Activated CD8-positive, alpha-beta memory T cell treated with anti-CD3 and anti-CD28 coated beads, Interleukin-2, amount 50 U/mL, for 48 hours (primary cell): ENCODE measurements at regions not wholly inside any gene's neighbourhood (a gene's known extent, or its start where the extent isn't known, plus 50 kb on each side); places are given as distances from the start of the nearest gene placed in this dataset.

ENCODE experiments used
- DNase-seq: peaks from one replicate; pipeline ENCODE4 v3.0.0-alpha.2; 2020

DNA sequence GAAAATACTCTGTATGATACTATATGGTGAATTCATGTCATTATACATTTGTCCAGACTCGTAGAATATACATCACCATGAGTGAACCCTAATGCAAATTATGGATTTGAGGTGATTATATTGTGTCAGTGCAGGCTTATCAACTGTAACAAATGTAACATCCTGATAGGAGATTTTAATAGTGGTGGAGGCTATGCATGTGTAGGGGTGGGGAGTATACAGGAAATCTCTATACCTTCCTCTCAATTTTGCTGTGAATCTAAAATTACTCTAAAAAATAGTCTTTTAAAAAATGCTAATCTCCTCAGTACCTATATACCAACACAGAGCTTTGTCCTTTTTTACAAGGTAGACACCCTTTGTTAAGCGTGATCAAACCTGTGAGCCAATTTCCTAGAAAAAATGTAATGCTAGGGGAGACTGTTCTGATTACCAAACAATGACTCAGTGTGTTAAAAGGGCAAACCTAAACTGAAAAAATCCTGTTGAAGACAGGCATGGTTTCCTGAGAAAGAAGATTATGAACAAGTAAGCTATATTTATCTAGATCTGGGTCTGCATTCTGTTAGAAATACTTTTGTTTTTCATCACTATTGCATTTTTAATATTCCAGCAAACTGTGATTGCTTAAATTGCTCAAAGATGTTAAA lies 170.9 kb downstream of the DUSP6 start:
- no peak for DNase-seq

DNA sequence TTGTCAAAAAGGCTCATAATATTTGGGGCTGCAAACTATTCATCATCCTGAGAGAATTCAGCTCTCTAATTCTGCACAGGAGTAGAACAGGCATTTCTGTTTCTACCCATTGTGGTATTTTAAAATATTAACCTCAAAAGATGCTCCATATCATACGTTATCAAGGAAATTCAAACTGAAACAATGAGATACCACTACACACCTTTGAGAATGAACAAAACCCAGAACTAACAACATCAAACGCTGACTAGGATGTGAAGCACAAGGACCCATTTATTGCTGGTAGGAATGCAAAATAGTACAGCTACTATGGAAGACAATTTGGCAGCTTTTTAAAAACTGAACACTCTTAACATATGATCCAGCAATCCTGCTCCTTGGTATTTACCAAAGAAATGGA lies 171.8 kb downstream of the DUSP6 start:
- DNase-seq: no peak

DNA sequence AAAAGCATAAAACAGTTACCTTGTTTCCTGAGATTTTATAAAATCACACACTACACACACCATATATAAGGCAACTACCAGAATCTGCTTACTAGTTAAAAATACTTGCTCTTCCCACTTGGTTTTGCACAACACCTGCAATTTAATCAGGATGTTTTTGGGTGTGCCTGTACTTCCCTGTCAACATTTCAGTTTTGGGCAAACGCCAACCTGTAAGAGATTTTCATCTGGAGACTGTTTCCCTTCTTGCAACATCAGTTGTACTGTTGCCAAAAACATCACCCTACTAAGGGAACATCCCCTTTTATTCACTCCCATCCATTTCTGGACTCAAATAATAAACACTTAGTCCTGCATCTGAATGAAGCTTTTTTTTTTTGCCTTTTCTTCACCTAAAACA lies 172.3 kb downstream of the DUSP6 start:
- no peak for DNase-seq

DNA sequence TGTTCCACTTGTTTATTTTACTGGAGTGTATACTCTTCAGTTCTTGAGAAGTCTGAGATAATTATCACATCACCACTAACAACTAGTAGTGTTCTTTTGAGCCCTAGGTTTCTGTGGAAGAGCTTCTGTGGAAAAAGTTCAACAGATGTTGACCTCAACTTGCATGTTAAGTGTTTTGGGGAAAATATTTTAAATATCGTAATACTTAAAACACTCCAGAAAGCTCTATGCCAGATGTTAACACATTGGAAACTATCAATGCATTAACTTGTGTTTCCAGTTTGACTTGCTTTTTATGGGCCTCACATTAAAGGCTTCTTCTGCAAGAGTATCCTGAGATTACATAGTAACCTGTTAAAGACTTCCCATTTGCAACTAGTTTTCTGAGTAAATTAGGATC lies 173.1 kb downstream of the DUSP6 start:
- DNase-seq: no peak

DNA sequence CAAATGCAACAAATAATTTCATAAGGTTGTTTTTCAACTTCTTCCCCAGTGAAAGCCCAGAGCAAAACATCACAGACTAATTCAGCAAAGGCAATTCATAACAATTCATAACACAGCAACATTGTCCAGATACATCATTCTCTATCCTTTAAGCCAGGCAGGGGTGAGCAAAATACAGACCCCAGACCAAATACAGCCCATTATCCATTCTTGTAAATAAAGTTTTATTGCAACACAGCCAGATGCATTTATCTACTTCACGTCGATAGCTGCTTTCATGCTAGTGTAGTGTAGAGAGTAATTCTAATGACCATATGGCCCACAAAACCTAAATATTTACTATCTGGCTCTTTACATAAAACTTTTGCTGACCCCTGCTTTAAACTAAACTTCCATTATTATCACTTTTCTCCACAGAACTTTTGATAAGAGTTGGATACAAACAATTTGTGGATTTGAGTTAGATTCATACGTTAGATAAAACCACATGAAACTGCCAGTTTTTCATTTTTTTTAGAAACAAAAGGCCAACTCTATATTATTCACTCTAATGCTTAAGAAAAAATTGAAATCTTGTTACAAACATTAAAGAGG lies 174.4 kb downstream of the DUSP6 start:
- DNase-seq: no peak

DNA sequence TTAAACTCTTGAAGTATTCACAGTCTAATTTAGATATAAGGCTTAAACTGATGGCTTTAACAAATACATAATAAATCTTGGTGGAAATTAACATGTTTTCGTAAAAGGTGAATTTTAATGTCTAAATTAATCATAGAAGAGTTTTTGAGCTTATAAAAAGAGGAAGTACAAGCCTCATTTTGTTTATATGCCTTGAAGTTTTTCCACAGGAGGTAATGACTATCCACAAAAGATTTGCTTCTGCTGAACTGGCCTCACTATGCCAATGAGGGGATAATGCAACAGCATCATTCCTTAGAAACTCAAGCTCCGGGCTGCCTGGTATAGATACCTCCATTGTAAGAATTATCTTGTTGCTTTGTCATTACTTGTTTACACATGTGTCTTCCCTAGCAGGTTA lies 175.6 kb downstream of the DUSP6 start:
- DNase-seq: no peak

DNA sequence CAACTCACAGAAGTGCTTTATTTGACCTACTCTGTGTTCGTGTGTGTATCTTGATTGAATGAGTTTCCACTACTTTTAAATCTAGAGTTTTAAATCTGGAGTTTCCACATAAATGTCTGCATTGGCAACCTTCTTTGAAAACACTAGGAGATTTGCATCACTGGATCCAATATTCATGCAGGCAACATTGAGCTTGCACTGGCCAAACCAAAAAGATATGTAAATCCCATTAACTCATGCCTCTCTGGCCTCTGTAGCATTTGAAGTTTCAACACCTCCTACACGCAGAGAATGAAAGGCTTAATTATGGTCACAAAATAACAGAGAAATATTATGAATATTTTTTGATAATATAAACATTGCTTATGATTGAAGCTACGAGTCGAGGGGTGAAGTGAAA lies 178.6 kb downstream of the DUSP6 start:
- no peak for DNase-seq

DNA sequence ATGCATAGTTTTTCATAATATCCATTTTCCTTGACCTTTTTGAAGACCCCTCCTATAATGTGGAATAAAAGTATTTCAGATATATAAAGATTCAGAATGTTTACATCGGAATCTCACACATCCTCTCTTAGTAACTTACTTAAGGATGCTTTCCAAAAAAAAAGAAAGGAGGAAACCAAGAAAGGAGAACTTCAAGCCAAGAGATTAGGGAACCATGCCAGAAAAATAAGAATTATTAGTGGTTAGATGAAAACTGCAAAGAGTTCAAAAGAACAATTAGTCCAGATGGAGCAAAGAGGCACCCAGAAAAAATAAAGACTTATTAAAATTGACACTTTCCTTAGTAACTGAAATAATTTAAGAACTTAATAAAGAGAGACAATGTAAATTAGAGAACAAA lies 179.2 kb downstream of the DUSP6 start:
- no peak for DNase-seq

DNA sequence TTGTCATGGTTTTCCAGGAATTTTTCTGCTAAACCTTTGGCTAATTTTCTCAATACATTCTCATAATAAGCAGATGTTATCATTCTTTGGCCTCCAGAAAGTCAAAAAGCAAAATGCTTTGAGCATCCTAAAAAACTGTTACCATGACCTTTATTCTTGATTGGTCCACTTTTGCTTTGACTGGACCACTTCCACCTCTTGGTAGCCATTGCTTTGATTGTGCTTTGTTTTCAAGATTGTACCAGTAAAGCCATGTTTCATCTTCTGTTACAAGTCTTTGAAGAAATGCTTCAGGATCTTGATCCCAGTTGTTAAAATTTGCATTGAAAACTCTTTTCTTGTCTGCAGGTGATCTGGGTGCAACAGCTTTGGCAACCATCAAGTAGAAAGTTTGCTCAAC lies 180.1 kb downstream of the DUSP6 start:
- no peak for DNase-seq

DNA sequence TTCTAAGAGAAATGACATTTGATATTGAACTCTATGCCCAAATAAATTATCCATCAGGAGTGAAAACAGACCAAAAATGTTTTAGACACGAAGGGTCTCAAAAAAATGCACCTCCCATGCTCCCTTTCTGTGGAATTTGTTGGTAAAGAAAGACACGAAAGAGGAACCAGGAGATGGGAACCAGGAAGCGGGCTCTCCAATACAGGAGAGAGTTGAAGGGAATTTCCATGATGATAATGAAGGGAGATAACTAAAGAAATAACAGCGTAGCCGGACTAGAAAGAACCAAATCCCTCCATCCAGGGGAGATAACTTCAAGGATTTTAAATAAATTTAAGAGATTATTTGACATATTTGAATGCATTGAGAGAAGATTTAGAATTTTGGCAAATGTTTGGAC lies 183.0 kb downstream of the DUSP6 start:
- no peak for DNase-seq

DNA sequence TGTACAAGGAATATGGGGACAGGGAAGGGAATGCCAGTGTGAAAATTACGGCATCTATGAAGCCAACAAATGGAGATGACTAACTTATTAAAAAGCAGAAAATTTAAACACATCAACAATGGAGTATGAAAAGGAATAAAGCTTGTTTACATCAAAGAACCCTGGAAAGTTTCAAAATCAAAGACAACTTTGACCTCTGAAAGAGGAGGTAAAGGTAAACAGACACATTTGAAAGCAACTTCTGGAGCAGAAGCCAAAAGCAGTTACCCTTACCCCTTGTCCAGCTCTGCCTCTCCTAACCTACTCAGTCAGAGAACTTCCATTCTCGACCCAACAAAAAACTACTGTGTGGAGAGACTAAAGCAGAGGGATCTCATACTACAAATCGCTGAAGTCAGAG lies 184.3 kb downstream of the DUSP6 start:
- no peak for DNase-seq

DNA sequence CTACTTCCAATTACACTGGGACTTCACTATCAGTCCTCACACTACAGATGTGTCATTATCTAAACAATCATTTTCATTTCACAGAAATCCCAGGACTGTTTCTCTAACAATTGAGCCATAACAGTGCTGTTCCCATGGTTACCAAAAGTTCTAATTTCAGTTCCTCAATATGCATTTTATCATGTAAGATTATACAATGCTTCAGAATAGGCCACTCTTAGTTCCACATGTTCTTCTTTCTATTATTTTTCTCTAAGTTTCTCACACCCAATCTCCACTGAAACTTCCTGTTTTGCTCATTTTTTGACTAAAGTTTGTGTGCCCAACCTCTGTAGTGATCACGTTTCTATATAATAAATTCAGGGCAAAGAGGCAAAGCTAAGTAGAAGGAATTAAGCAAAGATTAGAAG lies 185.8 kb downstream of the DUSP6 start:
- no peak for DNase-seq

DNA sequence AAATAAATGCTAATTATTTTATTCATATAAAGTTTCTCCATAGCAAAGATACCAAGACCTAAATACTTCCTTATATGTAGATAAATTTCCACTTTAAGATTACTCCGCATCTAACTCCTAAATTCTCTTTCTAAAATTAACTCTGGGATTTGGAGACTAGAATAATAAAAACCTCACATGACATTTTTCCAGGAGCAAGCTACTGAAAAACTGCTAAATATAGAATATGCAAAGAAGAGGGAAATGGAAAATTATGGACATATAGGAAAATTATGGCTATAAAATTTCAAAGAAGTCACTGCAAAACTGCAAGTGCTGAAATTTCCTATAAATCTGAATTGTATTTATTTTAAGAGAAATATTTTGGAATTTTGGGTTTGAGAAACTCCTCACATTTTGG lies 186.2 kb downstream of the DUSP6 start:
- no peak for DNase-seq

DNA sequence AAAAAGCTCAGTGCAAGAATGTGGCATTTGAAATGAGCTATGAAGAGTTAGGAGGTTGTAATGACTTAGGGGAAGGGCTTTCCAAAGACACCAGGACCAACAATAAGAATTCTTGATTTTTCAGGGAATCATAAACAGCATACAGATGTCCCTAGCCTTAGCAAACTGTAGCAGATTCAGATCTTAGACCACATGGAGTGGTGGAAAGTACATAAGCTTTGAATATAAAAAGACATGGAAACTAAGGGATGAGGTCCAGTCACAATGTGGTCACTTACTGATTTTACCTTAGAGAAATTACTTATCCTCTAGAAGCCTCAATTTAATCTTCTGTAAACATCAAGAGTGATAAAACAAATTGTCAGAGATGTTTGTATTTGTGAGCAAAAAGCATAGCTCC lies 186.6 kb downstream of the DUSP6 start:
- no peak for DNase-seq

DNA sequence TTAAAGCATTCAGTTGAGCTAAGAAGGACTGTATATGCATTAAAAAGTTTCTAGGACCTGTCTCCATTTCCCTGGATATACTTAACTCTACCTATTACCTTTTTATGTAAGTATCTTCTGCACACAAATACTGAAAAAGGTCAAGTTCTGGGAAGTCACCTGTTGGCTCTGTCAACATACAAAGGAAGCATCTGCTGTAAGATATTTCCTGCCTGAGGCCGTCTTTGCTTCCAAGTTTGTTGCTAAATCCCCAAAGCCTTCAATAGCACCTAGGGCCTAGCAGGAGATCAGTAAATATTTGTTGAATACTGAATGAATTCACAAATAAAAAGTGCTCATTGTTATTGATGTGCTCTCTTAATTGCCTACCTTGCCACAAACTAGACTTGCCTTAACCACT lies 188.4 kb downstream of the DUSP6 start:
- DNase-seq: no peak

DNA sequence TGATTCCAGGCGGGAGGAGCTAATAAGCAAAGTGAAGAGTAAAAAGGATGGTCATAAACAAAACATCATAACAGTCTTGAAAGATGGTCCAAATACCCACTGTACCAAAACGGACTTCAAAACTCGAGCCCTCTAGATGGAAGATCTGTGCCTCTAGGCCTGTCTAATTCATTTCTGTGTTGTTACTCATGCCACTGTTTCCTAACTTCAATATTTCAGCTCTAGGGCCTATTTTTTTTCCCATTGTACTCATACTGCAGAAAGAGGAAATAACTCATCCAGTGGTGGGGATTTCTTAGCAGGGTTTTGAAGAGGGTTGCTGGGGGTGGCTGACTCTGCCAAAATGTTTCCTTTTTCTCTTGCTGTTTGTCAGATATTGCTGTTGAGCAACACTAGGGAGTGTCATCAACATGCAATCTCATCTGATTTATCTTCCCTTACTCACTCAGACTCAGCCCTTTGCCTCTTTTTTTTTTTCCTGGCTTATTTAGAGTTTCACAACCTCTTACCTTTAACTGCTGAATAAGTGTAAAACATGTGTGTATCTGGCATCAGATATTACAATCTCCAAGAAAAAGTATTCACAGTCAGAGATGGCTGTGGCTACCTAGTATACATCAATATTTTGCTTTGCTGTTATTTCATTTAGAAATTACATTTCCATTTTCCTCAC lies 189.6 kb downstream of the DUSP6 start:
- DNase-seq: peak; percentile 58

DNA sequence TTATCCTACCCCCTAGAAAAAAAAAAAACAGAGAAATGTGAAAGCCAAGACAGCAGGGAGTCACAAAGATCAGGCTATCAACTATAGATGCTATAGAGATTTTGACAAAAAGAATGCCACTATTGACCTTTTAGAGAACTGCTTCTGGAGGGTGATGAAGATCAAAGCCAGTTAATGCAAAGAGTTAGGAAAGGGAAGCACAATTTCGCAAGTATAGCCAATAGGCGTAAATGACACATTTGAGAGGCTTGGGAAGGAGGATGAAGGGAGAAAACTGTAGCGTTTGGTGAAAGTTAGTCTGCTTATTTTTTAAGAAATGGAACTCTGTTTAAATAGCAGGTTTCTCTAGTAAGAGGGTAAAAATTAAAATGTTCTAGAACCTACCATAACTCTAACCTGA lies 190.7 kb downstream of the DUSP6 start:
- DNase-seq: no peak

DNA sequence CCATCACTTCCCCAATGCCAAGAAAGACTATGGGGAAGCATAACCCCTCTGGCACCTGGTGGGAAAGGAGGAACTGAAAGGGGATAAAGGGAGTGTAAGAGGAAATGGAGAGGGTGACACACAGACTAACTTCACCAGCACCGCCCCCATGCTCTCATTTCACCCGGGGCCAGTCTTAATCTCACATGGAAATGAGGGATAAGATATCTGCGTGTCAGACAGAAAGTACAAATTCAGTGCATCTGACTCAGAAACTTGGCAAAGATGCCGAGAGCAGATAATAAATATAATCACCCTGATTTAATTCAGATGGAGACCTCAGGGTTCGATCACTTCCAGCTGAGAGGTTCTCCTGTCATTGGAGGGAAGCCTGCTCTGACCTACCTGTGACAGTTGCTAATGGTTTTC lies 191.6 kb downstream of the DUSP6 start:
- DNase-seq: peak; percentile 70

DNA sequence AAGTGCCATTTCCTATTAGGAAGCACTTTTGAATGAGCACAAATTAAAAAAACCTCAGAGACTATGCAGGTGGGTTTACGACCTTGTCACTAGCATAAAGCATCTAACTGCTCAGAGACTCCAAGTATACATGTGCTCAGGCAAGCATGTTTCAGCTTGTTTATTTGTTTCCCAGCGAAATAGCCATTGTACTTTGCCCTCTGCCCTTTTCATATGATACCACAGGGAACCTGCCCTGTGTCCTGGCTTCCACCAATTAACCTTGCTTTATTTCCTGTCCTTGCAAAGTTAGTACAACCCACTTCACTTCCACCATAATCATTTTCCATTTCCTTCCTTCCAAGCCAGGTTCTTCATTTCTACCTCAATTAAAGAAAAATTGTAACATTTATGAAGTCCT lies 194.9 kb downstream of the DUSP6 start:
- no peak for DNase-seq

DNA sequence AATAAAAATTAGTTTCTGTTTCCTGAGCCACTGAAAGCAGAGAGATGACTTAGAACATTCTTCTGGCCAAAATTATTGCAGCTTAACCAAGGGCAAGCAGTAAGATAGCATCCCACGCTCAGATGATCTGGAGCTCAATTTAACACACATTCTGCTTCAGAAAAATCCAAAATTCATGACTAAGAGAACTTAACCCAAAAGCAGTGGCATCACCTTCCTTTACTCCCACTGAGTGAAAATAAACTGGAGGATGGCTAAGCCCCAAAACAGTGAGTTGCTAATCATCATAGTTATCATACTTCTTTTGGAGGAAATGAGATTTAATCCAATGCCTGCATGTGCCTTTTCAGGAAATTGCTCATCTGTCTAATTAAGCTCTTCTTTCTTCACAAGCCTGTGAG lies 195.4 kb downstream of the DUSP6 start:
- DNase-seq: no peak

DNA sequence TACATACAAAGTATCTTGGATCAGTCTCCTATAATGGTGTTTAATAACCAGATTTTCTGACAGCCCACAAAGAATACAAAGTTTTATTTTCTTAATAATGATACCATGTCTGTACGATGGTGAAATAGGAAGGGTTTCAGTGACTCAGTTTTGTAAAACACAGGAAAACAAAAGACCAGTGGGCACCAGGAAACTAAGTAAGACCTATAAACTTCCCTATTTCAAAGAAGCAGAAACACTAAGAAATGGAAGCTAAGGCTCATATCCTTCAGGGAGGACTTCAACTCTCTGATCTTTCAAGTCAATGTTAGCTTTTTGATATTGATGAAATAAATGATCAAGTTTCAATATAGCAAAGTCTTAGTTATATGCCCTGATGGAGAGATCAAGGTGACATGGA lies 196.0 kb downstream of the DUSP6 start:
- DNase-seq: no peak

DNA sequence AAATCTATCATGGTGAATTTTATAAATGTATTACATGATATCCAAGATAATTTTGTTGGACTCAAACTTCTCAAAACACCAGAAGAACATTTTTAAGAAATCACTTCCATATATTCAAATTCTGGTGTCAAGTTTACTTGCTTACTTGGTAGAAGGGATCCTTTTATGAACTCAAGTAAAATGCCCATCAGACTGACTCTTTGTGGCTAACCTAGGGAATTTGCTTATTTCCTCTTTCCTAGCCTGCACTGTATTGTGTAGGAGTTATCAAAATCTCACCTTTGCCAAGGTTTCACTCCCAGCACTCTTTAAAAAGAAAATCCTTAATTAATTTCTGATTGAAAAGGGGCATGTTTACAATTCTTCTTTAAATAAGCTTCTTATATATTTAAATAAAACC lies 196.5 kb downstream of the DUSP6 start:
- no peak for DNase-seq

DNA sequence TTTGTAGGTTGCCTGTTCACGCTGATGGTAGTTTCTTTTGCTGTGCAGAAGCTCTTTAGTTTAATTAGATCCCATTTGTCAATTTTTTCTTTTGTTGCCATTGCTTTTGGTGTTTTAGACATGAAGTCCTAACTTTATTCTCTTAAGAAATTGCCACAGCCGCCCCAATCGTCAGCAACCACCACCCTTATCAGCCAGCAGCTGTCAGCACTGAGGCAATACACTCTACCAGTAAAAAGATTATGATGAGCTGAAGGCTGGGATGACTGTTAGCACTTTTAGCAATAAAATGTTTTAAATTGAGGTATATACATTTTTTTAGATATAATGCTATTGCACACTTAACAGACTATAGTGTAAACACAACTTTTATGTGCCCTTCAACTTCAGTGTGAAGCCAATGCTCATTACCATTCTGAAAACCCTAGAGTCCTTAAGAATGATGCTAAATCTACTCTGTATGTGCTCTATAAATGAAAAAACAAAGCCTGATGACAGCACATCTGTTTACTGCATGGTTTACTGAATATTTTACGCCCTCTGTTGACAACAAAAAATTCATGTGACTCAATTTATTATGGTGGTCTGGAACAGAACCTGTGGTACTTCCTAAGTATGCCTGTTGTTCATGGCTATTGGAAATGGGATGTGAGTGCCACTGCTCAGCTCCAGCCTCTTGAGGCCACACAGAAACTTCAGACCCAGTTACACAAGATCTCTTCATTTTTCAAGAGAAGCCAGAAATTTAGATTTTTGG lies 197.4 kb downstream of the DUSP6 start:
- no peak for DNase-seq

DNA sequence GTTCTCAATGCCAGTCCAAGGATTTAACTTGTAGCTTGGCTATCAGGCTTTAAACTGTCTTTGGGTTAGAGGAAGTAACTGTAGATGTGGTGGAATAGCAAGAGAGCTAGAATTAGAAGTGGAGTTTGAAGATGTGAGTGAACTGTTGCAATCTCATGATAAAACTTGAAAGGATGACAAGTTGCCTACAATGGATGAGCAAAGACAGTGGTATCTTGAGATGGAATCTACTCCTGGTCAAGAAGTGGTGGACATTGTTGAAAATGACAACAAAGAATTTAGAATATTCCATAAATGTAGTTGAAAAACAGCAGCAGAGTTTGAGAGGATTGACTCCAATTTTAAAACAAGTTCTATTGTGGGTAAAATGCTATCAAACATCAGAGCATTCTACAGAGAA lies 199.0 kb downstream of the DUSP6 start:
- DNase-seq: no peak
